HEK293 (cell line): ENCODE measurements at regions not wholly inside any gene's neighbourhood (a gene's known extent, or its start where the extent isn't known, plus 50 kb on each side); places are given as distances from the start of the nearest gene placed in this dataset.

Experiments
- CTCF ChIP-seq: fragments of 450-650 bp; formaldehyde crosslinking; IDR thresholded peaks from 2 replicates; pipeline ENCODE4 v1.5.1; 2016; ENCODE audit warnings: missing biosample characterization, missing genetic modification characterization
- IKZF3 ChIP-seq: fragments of 450-650 bp; IDR thresholded peaks from 2 replicates; pipeline ENCODE4 v1.5.0; 2018; ENCODE audit warnings: missing biosample characterization, mild to moderate bottlenecking, missing genetic modification characterization, moderate library complexity
- KLF17 ChIP-seq: fragments of 450-650 bp; formaldehyde crosslinking; IDR thresholded peaks from 2 replicates; pipeline ENCODE4 v1.5.1; 2016; ENCODE audit warnings: missing biosample characterization, missing genetic modification characterization
- ZBTB20 ChIP-seq: fragments of 450-650 bp; formaldehyde crosslinking; IDR thresholded peaks from 2 replicates; pipeline ENCODE4 v1.5.1; 2016; ENCODE audit warnings: missing biosample characterization, missing genetic modification characterization
- ZNF629 ChIP-seq: fragments of 450-650 bp; formaldehyde crosslinking; IDR thresholded peaks from 2 replicates; pipeline ENCODE4 v1.5.1; 2017; ENCODE audit warnings: missing biosample characterization, missing genetic modification characterization
- ZNF776 ChIP-seq: fragments of 450-650 bp; formaldehyde crosslinking; IDR thresholded peaks from 2 replicates; pipeline ENCODE4 v1.5.0; 2017; ENCODE audit warnings: missing biosample characterization, missing genetic modification characterization, borderline replicate concordance
- ZNF837 ChIP-seq: fragments of 450-650 bp; formaldehyde crosslinking; IDR thresholded peaks from 2 replicates; pipeline ENCODE4 v1.5.1; 2016; ENCODE audit warnings: missing biosample characterization, missing genetic modification characterization

- TF ChIP-seq ZNF629 (tag by site-specific recombination) (no peak), KLF17 (no peak), ZNF776 (no peak), IKZF3 (no peak), ZNF837 (tag by site-specific recombination) (no peak), CTCF (no peak), ZBTB20 (tag by site-specific recombination) (no peak)
Observed at GRCh38 chr5:58040846-58041245, 419.0 kb downstream of the PLK2 start.
